HG03139 (cell line): ENCODE measurements at regions not wholly inside any gene's neighbourhood (a gene's known extent, or its start where the extent isn't known, plus 50 kb on each side); places are given as distances from the start of the nearest gene placed in this dataset.

Experiments used
- ATAC-seq: cut with Tn5 transposase; IDR thresholded peaks from one replicate; pipeline ENCODE4 v1.9.1; 2021; ENCODE audit not compliant: unreplicated experiment

- no peak for ATAC-seq
Measured at GRCh38 chr12:86837246-86837645, 581.1 kb upstream of the MGAT4C start.

- ATAC-seq, result no peak
Measured at GRCh38 chr12:86834217-86834616, 578.0 kb upstream of the MGAT4C start.

- ATAC-seq, result no peak
Measured at GRCh38 chr12:86827409-86827808, 571.2 kb upstream of the MGAT4C start.

- no peak for ATAC-seq
Measured at GRCh38 chr12:86826051-86826450, 569.9 kb upstream of the MGAT4C start.

GRCh38 chr12:86801439-86801838 lies 545.2 kb upstream of the MGAT4C start:
- ATAC-seq, result no peak

GRCh38 chr12:86799616-86800015 lies 543.4 kb upstream of the MGAT4C start:
- ATAC-seq, result no peak

- ATAC-seq, result no peak
Measured at GRCh38 chr12:86796550-86796949, 540.4 kb upstream of the MGAT4C start.

- ATAC-seq, result no peak
Measured at GRCh38 chr12:86788661-86789060, 532.5 kb upstream of the MGAT4C start.

- no peak for ATAC-seq
Measured at GRCh38 chr12:86787419-86787818, 531.2 kb upstream of the MGAT4C start.

GRCh38 chr12:86777325-86777724 lies 521.1 kb upstream of the MGAT4C start:
- no peak for ATAC-seq

- no peak for ATAC-seq
Measured at GRCh38 chr12:86774841-86775388, 518.7 kb upstream of the MGAT4C start.

- ATAC-seq, result no peak
Measured at GRCh38 chr12:86772696-86773095, 516.5 kb upstream of the MGAT4C start.

GRCh38 chr12:86770871-86771270 lies 514.7 kb upstream of the MGAT4C start:
- no peak for ATAC-seq

- ATAC-seq, result no peak
Measured at GRCh38 chr12:86748894-86749293, 492.7 kb upstream of the MGAT4C start.

- ATAC-seq, result no peak
Measured at GRCh38 chr12:86744547-86745212, 488.5 kb upstream of the MGAT4C start.

GRCh38 chr12:86743875-86744536 lies 487.8 kb upstream of the MGAT4C start:
- no peak for ATAC-seq

- no peak for ATAC-seq
Measured at GRCh38 chr12:86741531-86741930, 485.3 kb upstream of the MGAT4C start.

- ATAC-seq, result no peak
Measured at GRCh38 chr12:86735851-86736250, 479.7 kb upstream of the MGAT4C start.

- no peak for ATAC-seq
Measured at GRCh38 chr12:86735072-86735471, 478.9 kb upstream of the MGAT4C start.

GRCh38 chr12:86730233-86730632 lies 474.0 kb upstream of the MGAT4C start:
- no peak for ATAC-seq

- ATAC-seq, result no peak
Measured at GRCh38 chr12:86729739-86730138, 473.5 kb upstream of the MGAT4C start.

- ATAC-seq, result no peak
Measured at GRCh38 chr12:86727160-86727559, 471.0 kb upstream of the MGAT4C start.

- no peak for ATAC-seq
Measured at GRCh38 chr12:86724716-86725115, 468.5 kb upstream of the MGAT4C start.
